ENCODE measurements at regions not wholly inside any gene's neighbourhood (a gene's known extent, or its start where the extent isn't known, plus 50 kb on each side); places are given as distances from the start of the nearest gene placed in this dataset.

- TF ChIP-seq SIN3A (IDR thresholded peaks at IDR 0.05; ENCODE audit: borderline replicate concordance, low read depth, low read length): no peak
- no peak for TF ChIP-seq YY1 (IDR thresholded peaks at IDR 0.05; ENCODE audit: low read depth)
- TF ChIP-seq, protein P1, sequence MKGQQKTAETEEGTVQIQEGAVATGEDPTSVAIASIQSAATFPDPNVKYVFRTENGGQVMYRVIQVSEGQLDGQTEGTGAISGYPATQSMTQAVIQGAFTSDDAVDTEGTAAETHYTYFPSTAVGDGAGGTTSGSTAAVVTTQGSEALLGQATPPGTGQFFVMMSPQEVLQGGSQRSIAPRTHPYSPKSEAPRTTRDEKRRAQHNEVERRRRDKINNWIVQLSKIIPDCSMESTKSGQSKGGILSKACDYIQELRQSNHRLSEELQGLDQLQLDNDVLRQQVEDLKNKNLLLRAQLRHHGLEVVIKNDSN (IDR thresholded peaks at IDR 0.05; ENCODE audit: borderline replicate concordance, low read depth): no peak
- TF ChIP-seq, protein P2, sequence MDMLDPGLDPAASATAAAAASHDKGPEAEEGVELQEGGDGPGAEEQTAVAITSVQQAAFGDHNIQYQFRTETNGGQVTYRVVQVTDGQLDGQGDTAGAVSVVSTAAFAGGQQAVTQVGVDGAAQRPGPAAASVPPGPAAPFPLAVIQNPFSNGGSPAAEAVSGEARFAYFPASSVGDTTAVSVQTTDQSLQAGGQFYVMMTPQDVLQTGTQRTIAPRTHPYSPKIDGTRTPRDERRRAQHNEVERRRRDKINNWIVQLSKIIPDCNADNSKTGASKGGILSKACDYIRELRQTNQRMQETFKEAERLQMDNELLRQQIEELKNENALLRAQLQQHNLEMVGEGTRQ (IDR thresholded peaks at IDR 0.05; ENCODE audit: borderline replicate concordance, low read depth, low read length): no peak
- no peak for TF ChIP-seq NFIC (IDR thresholded peaks at IDR 0.05; ENCODE audit: borderline replicate concordance)
- no peak for TF ChIP-seq GATA2 (CRISPR knock-in tag; IDR thresholded peaks at IDR 0.05)
- no peak for TF ChIP-seq REST (IDR thresholded peaks at IDR 0.05; ENCODE audit: low read depth, low read length)
- no peak for TF ChIP-seq TAF1 (IDR thresholded peaks at IDR 0.05; ENCODE audit: borderline replicate concordance, low read depth, low read length)
- no peak for TF ChIP-seq POLR2AphosphoS5 (IDR thresholded peaks at IDR 0.05; ENCODE audit: low read depth, low read length)
- TF ChIP-seq, protein P3, sequence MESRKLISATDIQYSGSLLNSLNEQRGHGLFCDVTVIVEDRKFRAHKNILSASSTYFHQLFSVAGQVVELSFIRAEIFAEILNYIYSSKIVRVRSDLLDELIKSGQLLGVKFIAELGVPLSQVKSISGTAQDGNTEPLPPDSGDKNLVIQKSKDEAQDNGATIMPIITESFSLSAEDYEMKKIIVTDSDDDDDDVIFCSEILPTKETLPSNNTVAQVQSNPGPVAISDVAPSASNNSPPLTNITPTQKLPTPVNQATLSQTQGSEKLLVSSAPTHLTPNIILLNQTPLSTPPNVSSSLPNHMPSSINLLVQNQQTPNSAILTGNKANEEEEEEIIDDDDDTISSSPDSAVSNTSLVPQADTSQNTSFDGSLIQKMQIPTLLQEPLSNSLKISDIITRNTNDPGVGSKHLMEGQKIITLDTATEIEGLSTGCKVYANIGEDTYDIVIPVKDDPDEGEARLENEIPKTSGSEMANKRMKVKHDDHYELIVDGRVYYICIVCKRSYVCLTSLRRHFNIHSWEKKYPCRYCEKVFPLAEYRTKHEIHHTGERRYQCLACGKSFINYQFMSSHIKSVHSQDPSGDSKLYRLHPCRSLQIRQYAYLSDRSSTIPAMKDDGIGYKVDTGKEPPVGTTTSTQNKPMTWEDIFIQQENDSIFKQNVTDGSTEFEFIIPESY (IDR thresholded peaks at IDR 0.05; ENCODE audit: borderline replicate concordance, low read depth): no peak
- TF ChIP-seq, protein P4, sequence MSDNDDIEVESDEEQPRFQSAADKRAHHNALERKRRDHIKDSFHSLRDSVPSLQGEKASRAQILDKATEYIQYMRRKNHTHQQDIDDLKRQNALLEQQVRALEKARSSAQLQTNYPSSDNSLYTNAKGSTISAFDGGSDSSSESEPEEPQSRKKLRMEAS (IDR thresholded peaks at IDR 0.05; ENCODE audit: low read depth): no peak
- no peak for TF ChIP-seq CTCF (IDR thresholded peaks at IDR 0.05)
- no peak for TF ChIP-seq EP300 (IDR thresholded peaks at IDR 0.05; ENCODE audit: borderline replicate concordance in 1 of 2, low read depth in 1 of 2, low read length in 1 of 2)
- no peak for TF ChIP-seq MEF2A (IDR thresholded peaks at IDR 0.05; ENCODE audit: borderline replicate concordance, low read depth)
- no peak for TF ChIP-seq JUND (IDR thresholded peaks at IDR 0.05)
- TF ChIP-seq GABPA (IDR thresholded peaks at IDR 0.05; ENCODE audit: low read depth): no peak
- no peak for TF ChIP-seq ELF1 (IDR thresholded peaks at IDR 0.05)
- no peak for TF ChIP-seq EZH2phosphoT487 (IDR thresholded peaks at IDR 0.05; ENCODE audit: borderline replicate concordance, low read depth)
- CTCF ChIA-PET: interaction anchor here (0.8 to 2.7 kb wide), 6 partner anchors 11 to 177 kb away, joined by 3 to 9 read pairs (median 5); no protein-coding TSS in a partner anchor
- H3K9ac ChIP-seq: no peak overlapping the region
- H3K79me2 ChIP-seq (ENCODE audit: insufficient read depth): no peaks in the 10 kb centered on the region
- no peaks in the 10 kb centered on the region for H3K36me3 ChIP-seq (replicated peaks in 1 of 2; ENCODE audit: control insufficient read depth in 1 of 2, insufficient read depth in 2 of 2, low read length in 1 of 2)
- no peaks in the 10 kb centered on the region for H3K9me3 ChIP-seq
- no peaks in the 10 kb centered on the region for H4K20me1 ChIP-seq (ENCODE audit: insufficient read depth)
- H3K4me1 ChIP-seq (ENCODE audit: control insufficient read depth in 1 of 2, insufficient read depth in 2 of 2, low read depth in 1 of 2, low read length in 1 of 2): peaks cover 0 to 24% of the 10 kb centered on the region in 2 experiments; a peak in 2 of 4 replicates
- H3F3A ChIP-seq (replicated peaks; ENCODE audit: insufficient read depth): no peaks in the 10 kb centered on the region
- no peaks in the 10 kb centered on the region for H3K9me2 ChIP-seq
- no peak overlapping the region for H2AFZ ChIP-seq (ENCODE audit: low read depth)
- DNase-seq: peak; percentile 62
- H3K27me3 ChIP-seq (ENCODE audit: insufficient read depth): no peaks in the 10 kb centered on the region
- H3K4me2 ChIP-seq: no peak overlapping the region
- H3K4me3 ChIP-seq (ENCODE audit: low read depth in 2 of 2, low read length in 1 of 2): no peak overlapping the region; a peak in 1 of 4 replicates
- WGBS (ENCODE audit: low lambda C conversion rate): 55% methylated on average over 2 of the region's 2 CpGs
- POLR2A ChIA-PET: interaction anchor here (2.0 kb wide), 1 partner anchor 55 kb away, joined by 9 read pairs; the partner anchor contains the start of gene GNG2
- H3K27ac ChIP-seq (ENCODE audit: low read depth in 2 of 2, low read length in 1 of 2): peak overlapping the region in 1 of 2 experiments; percentile 93; a peak in 2 of 4 replicates
Measured at GRCh38 chr14:51805541-51805940, 54.9 kb upstream of the GNG2 start.
